H1 (cell line): ENCODE measurements at regions not wholly inside any gene's neighbourhood (a gene's known extent, or its start where the extent isn't known, plus 50 kb on each side); places are given as distances from the start of the nearest gene placed in this dataset.

Experiments
- CTCF ChIA-PET: fragments of 300-600 bp; sonication (Branson Sonifier 250); formaldehyde crosslinking; loops from one replicate; lab custom pipeline; 2021; ENCODE audit not compliant: partially characterized antibody; lab: Charles Lee
- POLR2A ChIA-PET: fragments of 300-600 bp; sonication (Branson Sonifier 250); formaldehyde crosslinking; loops from one replicate; lab custom pipeline; 2021; ENCODE audit warnings: inconsistent platforms; ENCODE audit not compliant: partially characterized antibody; lab: Charles Lee
- DNase-seq, 2 experiments: peaks; one replicate each; pipeline versions ENCODE4 v3.0.0 to v3.0.0-alpha.2; 2010 to 2022; ENCODE audit warnings: low spot score in 2 of 2, low read depth in 1 of 2, mixed read lengths in 1 of 2
- FAIRE-seq: peaks from 2 replicates; lab custom pipeline; 2011; peaks lifted over from hg19 to GRCh38; lab: Jason Lieb, UNC
- H2AFZ ChIP-seq: 2 replicates; pipeline ENCODE4 v1.8.1; 2012; ENCODE audit warnings: low read length, inconsistent platforms
- H2AK5ac ChIP-seq: 2 replicates; pipeline ENCODE4 v1.6.1; 2013; ENCODE audit warnings: low read depth, low read length
- H2BK120ac ChIP-seq: replicated peaks from 2 replicates; pipeline ENCODE3; 2013; ENCODE audit warnings: low read depth, low read length, inconsistent platforms
- H2BK12ac ChIP-seq: 2 replicates; pipeline ENCODE4 v1.6.1; 2013; ENCODE audit warnings: low read depth, low read length
- H2BK15ac ChIP-seq: 2 replicates; pipeline ENCODE4 v1.6.1; 2013; ENCODE audit warnings: low read length
- H2BK20ac ChIP-seq: 2 replicates; pipeline ENCODE4 v1.6.1; 2013; ENCODE audit warnings: low read length
- H2BK5ac ChIP-seq: 2 replicates; pipeline ENCODE4 v1.6.1; 2013; ENCODE audit warnings: low read depth, low read length
- H3K14ac ChIP-seq: 2 replicates; pipeline ENCODE4 v1.6.1; 2013; ENCODE audit warnings: inconsistent platforms; ENCODE audit not compliant: insufficient read length
- H3K18ac ChIP-seq: 2 replicates; pipeline ENCODE4 v1.6.1; 2013; ENCODE audit warnings: low read length; ENCODE audit errors: extremely low read depth
- H3K23ac ChIP-seq: 2 replicates; pipeline ENCODE4 v1.6.1; 2013; ENCODE audit warnings: inconsistent platforms; ENCODE audit not compliant: insufficient read length
- H3K23me2 ChIP-seq: 2 replicates; pipeline ENCODE4 v1.6.1; 2013; ENCODE audit warnings: low read depth, low read length
- H3K27ac ChIP-seq: 2 replicates; pipeline ENCODE4 v1.6.1; 2011; ENCODE audit warnings: low read depth, low read length, inconsistent platforms
- H3K27me3 ChIP-seq, 4 experiments: replicated peaks in 1 of 4; 1 replicate in 1 of 4; 2 replicates in 3 of 4; pipeline versions ENCODE4 v1.6.1 to v1.8.1; 2011 to 2013; ENCODE audit warnings: low read length in 3 of 4, mild to moderate bottlenecking in 3 of 4, inconsistent platforms in 2 of 4, mixed read lengths in 2 of 4, moderate library complexity in 1 of 4; ENCODE audit not compliant: control insufficient read depth in 3 of 4, insufficient read depth in 3 of 4; ENCODE audit errors: extremely low read depth in 1 of 4
- H3K36me3 ChIP-seq, 4 experiments: 2 replicates each; pipeline versions ENCODE4 v1.6.1 to v1.8.1; 2011 to 2013; ENCODE audit warnings: mild to moderate bottlenecking in 4 of 4, low read length in 3 of 4, moderate library complexity in 2 of 4, control low read depth in 1 of 4, inconsistent platforms in 1 of 4; ENCODE audit not compliant: insufficient read depth in 4 of 4, control insufficient read depth in 2 of 4
- H3K4ac ChIP-seq: replicated peaks from 2 replicates; pipeline ENCODE3; 2013; ENCODE audit warnings: low read length, low read depth, mixed read lengths, inconsistent platforms; ENCODE audit not compliant: insufficient read length
- H3K4me1 ChIP-seq, 4 experiments: replicated peaks in 1 of 4; 1 replicate in 1 of 4; 2 replicates in 3 of 4; pipeline versions ENCODE4 v1.6.1 to v1.8.1; 2011 to 2013; ENCODE audit warnings: low read length in 3 of 4, inconsistent platforms in 2 of 4, mixed read lengths in 1 of 4; ENCODE audit not compliant: insufficient read depth in 4 of 4, control insufficient read depth in 3 of 4
- H3K4me2 ChIP-seq, 2 experiments: 2 replicates each; pipeline versions ENCODE4 v1.6.1 to v1.8.1; 2011 to 2013; ENCODE audit warnings: low read depth in 2 of 2, low read length in 2 of 2, control low read depth in 1 of 2, inconsistent platforms in 1 of 2, mild to moderate bottlenecking in 1 of 2; ENCODE audit not compliant: insufficient read depth in 1 of 2
- H3K4me3 ChIP-seq, 4 experiments: fragments of 200-600, 300-600 bp in 1 of 4; sonication (generic), shearing (Covaris generic), sonication (Bioruptor Twin) in 1 of 4; 2 replicates each; pipeline versions ENCODE4 v1.5.1 to v1.8.1; 2011 to 2016; ENCODE audit warnings: low read length in 4 of 4, low read depth in 3 of 4, control low read depth in 2 of 4, inconsistent platforms in 2 of 4, mild to moderate bottlenecking in 2 of 4, mixed read lengths in 1 of 4, moderate library complexity in 1 of 4; ENCODE audit not compliant: insufficient read depth in 2 of 4; ENCODE audit errors: extremely low read depth in 1 of 4
- H3K56ac ChIP-seq: replicated peaks from 2 replicates; pipeline ENCODE3; 2013; ENCODE audit warnings: low read depth, mild to moderate bottlenecking, mixed read lengths, low read length, inconsistent platforms; ENCODE audit not compliant: insufficient read length
- H3K79me1 ChIP-seq: 2 replicates; pipeline ENCODE4 v1.6.1; 2013; ENCODE audit warnings: low read depth, low read length, control low read depth
- H3K79me2 ChIP-seq, 2 experiments: 2 replicates each; pipeline versions ENCODE4 v1.6.1 to v1.8.1; 2012 to 2013; ENCODE audit warnings: low read length in 2 of 2, mild to moderate bottlenecking in 2 of 2, inconsistent platforms in 1 of 2; ENCODE audit not compliant: insufficient read depth in 2 of 2, control insufficient read depth in 1 of 2
- H3K9ac ChIP-seq, 4 experiments: replicated peaks in 1 of 4; 1 replicate in 1 of 4; 2 replicates in 3 of 4; pipeline versions ENCODE4 v1.6.1 to v1.8.1; 2011 to 2013; ENCODE audit warnings: low read depth in 3 of 4, low read length in 3 of 4, control low read depth in 2 of 4, mild to moderate bottlenecking in 2 of 4, moderate library complexity in 2 of 4, inconsistent platforms in 1 of 4; ENCODE audit errors: extremely low read depth in 1 of 4
- H3K9me3 ChIP-seq, 2 experiments: 2 replicates each; pipeline versions ENCODE4 v1.6.1 to v1.8.1; 2012 to 2013; ENCODE audit warnings: mild to moderate bottlenecking in 2 of 2, moderate library complexity in 2 of 2, control low read depth in 1 of 2, inconsistent platforms in 1 of 2, low read depth in 1 of 2, low read length in 1 of 2, mixed read lengths in 1 of 2; ENCODE audit not compliant: insufficient read depth in 2 of 2
- H4K20me1 ChIP-seq, 2 experiments: replicated peaks in 1 of 2; 2 replicates each; pipeline versions ENCODE3 to v1.8.1; 2011 to 2013; ENCODE audit warnings: inconsistent platforms in 2 of 2, low read length in 2 of 2, mild to moderate bottlenecking in 1 of 2; ENCODE audit not compliant: insufficient read depth in 2 of 2, control insufficient read depth in 1 of 2
- H4K5ac ChIP-seq: 2 replicates; pipeline ENCODE4 v1.6.1; 2013; ENCODE audit warnings: low read length, low read depth, mixed read lengths, inconsistent platforms; ENCODE audit not compliant: insufficient read length
- H4K8ac ChIP-seq: 2 replicates; pipeline ENCODE4 v1.8.0; 2013; ENCODE audit warnings: mild to moderate bottlenecking, moderate library complexity, low read length, inconsistent platforms; ENCODE audit not compliant: insufficient read depth; ENCODE audit errors: extremely low read depth
- H4K91ac ChIP-seq: replicated peaks from 2 replicates; pipeline ENCODE3; 2013; ENCODE audit warnings: low read length, mixed read lengths, inconsistent platforms; ENCODE audit not compliant: insufficient read length
- CBX5 ChIP-seq: fragments of 300-800, 300-1000 bp; sonication (generic); IDR thresholded peaks from 2 replicates; pipeline ENCODE4 v1.7.1; 2016; ENCODE audit warnings: antibody characterized with exemption, low read length, low read depth
- JUN ChIP-seq: IDR thresholded peaks from 2 replicates; pipeline ENCODE4 v1.6.1; 2011; ENCODE audit warnings: low read depth, mild to moderate bottlenecking, improper control_type of control experiment, low read length
- POLR2AphosphoS5 ChIP-seq: IDR thresholded peaks from 2 replicates; pipeline ENCODE4 v1.6.1; 2011; ENCODE audit warnings: low read depth, low read length
- RAD21 ChIP-seq, 2 experiments: IDR thresholded peaks in 1 of 2; conservative IDR thresholded peaks in 1 of 2; 2 replicates each; pipeline ENCODE4 v1.6.1; 2011; ENCODE audit warnings: low read depth in 2 of 2, low read length in 2 of 2, improper control_type of control experiment in 1 of 2, inconsistent platforms in 1 of 2, mild to moderate bottlenecking in 1 of 2, moderate library complexity in 1 of 2
- WGBS, 2 experiments: shearing (Covaris generic) in 1 of 2; methylation state at CpG; one replicate each; pipeline versions ENCODE4 v1.1.6 to v1.1.7; 2013 to 2015; ENCODE audit warnings: low lambda C conversion rate in 2 of 2, mixed read lengths in 2 of 2, inconsistent platforms in 1 of 2, low coverage in 1 of 2, missing lambda C conversion rate in 1 of 2; ENCODE audit not compliant: insufficient replicate concordance in 2 of 2, insufficient coverage in 1 of 2, insufficient read length in 1 of 2; ENCODE audit errors: extremely low coverage in 1 of 2, missing lambda C conversion rate in 1 of 2; 5-methylcytosine and 5-hydroxymethylcytosine counted together

GRCh38 chr11:26851291-26851690, 129.4 kb upstream of the SLC5A12 start:
- Histone ChIP-seq H2AK5ac (no peak overlapping the region), H4K5ac (no peak overlapping the region), H3K4me3 (no peak overlapping the region), H3K9ac (no peak overlapping the region), H2AFZ (no peak overlapping the region), H3K56ac (no peak overlapping the region), H3K23ac (no peak overlapping the region), H3K4me1 (no peaks in the 10 kb centered on the region), H3K23me2 (no peaks in the 10 kb centered on the region; the same call in 1 of the 2 replicates), H3K79me2 (no peaks in the 10 kb centered on the region), H4K20me1 (no peaks in the 10 kb centered on the region), H3K4me2 (no peak overlapping the region), H3K79me1 (no peaks in the 10 kb centered on the region), H3K36me3 (no peaks in the 10 kb centered on the region), H3K18ac (no peak overlapping the region), H2BK15ac (no peak overlapping the region), H3K27me3 (no peaks in the 10 kb centered on the region), H2BK120ac (no peak overlapping the region), H4K8ac (no peak overlapping the region), H2BK20ac (no peak overlapping the region), H4K91ac (no peak overlapping the region), H3K9me3 (no peaks in the 10 kb centered on the region), H2BK5ac (no peak overlapping the region), H2BK12ac (no peak overlapping the region), H3K4ac (no peak overlapping the region), H3K27ac (no peak overlapping the region), H3K14ac (no peak overlapping the region)
- FAIRE-seq (no peak), DNase-seq (no peak)
- ChIA-PET CTCF (no interaction called here), POLR2A (no interaction called here)
- WGBS, 2 experiments: 90 to 100% methylated on average over 1 to 3 of the region's 3 CpGs
- TF ChIP-seq JUN (no peak), CBX5 (no peak), RAD21 (IDR thresholded peaks at IDR 0.05 in 1 of 2, conservative IDR thresholded peaks at IDR 0.05 in 1 of 2; ENCODE audit: low read depth in 2 of 2, low read length in 2 of 2) (no peak), POLR2AphosphoS5 (no peak)
